ENCODE measurements at regions not wholly inside any gene's neighbourhood (a gene's known extent, or its start where the extent isn't known, plus 50 kb on each side); places are given as distances from the start of the nearest gene placed in this dataset.

GRCh38 chr14:25861406-25861805, 736.4 kb downstream of the NOVA1 start (continued):
- TF ChIP-seq TSHZ1 (CRISPR knock-in tag; IDR thresholded peaks at IDR 0.05) (no peak), FOXA1 (IDR thresholded peaks at IDR 0.05; ENCODE audit: borderline replicate concordance) (no peak)

- H3K27me3 ChIP-seq (ENCODE audit: control insufficient read depth in 2 of 2, insufficient read depth in 2 of 2, low read length in 2 of 2): no peaks in the 10 kb centered on the region
- DNase-seq (ENCODE audit: extremely low read depth in 1 of 4, low spot score in 3 of 4) (no peak), FAIRE-seq (no peak), ATAC-seq (no peak)
- H3K4me2 ChIP-seq (ENCODE audit: insufficient read depth, low read length): no peak overlapping the region
- no peak overlapping the region for H3K9ac ChIP-seq (ENCODE audit: insufficient read depth in 1 of 2, low read depth in 2 of 2, low read length in 2 of 2)
- BruUV-seq (replicated peaks): no TSS peak
- ChIA-PET POLR2A (no interaction called here), CTCF (ENCODE audit: low intra/inter-chr PET ratio) (no interaction called here)
- H3K4me3 ChIP-seq: no peak overlapping the region
- H2AFZ ChIP-seq (ENCODE audit: low read depth, low read length): no peak overlapping the region
- H3K36me3 ChIP-seq (ENCODE audit: control insufficient read depth, insufficient read depth, low read length): no peaks in the 10 kb centered on the region
- WGBS (ENCODE audit: insufficient coverage, low coverage, missing lambda C conversion rate): 0% methylated on average over 1 of the region's 2 CpGs
- H3K79me2 ChIP-seq (ENCODE audit: control insufficient read depth, insufficient read depth, low read length): no peaks in the 10 kb centered on the region
- intact Hi-C loops (cut with micrococcal nuclease) (no loop called here), in situ Hi-C loops (cut with MboI) (no loop called here)
- H3K9me1 ChIP-seq (ENCODE audit: control insufficient read depth, insufficient read depth, low read length): no peaks in the 10 kb centered on the region
- H4K20me1 ChIP-seq (replicated peaks; ENCODE audit: control insufficient read depth, insufficient read depth, low read length): no peaks in the 10 kb centered on the region
- no peak overlapping the region for H3K27ac ChIP-seq (ENCODE audit: extremely low read depth, low read depth, low read length)
- no peaks in the 10 kb centered on the region for H3K4me1 ChIP-seq (replicated peaks in 1 of 2; ENCODE audit: control insufficient read depth in 2 of 2, insufficient read depth in 2 of 2, low read length in 2 of 2)
- no peaks in the 10 kb centered on the region for H3K9me3 ChIP-seq (replicated peaks; ENCODE audit: control insufficient read depth, insufficient read depth, low read depth, low read length)
- TF ChIP-seq FOSL1 (tag; conservative IDR thresholded peaks at IDR 0.05): no peak
- no peak for TF ChIP-seq TCF15 (CRISPR knock-in tag; IDR thresholded peaks at IDR 0.05)
- TF ChIP-seq ELF2 (CRISPR knock-in tag; IDR thresholded peaks at IDR 0.05): no peak
- no peak for TF ChIP-seq ZNF668 (CRISPR knock-in tag; IDR thresholded peaks at IDR 0.05)
- TF ChIP-seq NR0B1 (IDR thresholded peaks at IDR 0.05; ENCODE audit: partially characterized antibody): no peak
- no peak for TF ChIP-seq ZNF436 (CRISPR knock-in tag; IDR thresholded peaks at IDR 0.05)
- TF ChIP-seq RB1 (IDR thresholded peaks at IDR 0.05; ENCODE audit: low read depth): no peak
- TF ChIP-seq SOX6 (IDR thresholded peaks at IDR 0.05): no peak
- no peak for TF ChIP-seq L3MBTL2 (IDR thresholded peaks at IDR 0.05)
- TF ChIP-seq MYC (IDR thresholded peaks at IDR 0.05; ENCODE audit: low read depth, low read length): no peak
- no peak for TF ChIP-seq MYC (CRISPR knock-in tag; IDR thresholded peaks at IDR 0.05; ENCODE audit: borderline replicate concordance, low read depth)
- TF ChIP-seq LEF1 (IDR thresholded peaks at IDR 0.05): no peak
- no peak for TF ChIP-seq MLX (CRISPR knock-in tag; conservative IDR thresholded peaks at IDR 0.05)
These were observed 749.2 kb downstream of the NOVA1 start for GRCh38 chr14:25848601-25849000.

Data from K562 (cell line).